GM19395 (cell line): ENCODE measurements at regions not wholly inside any gene's neighbourhood (a gene's known extent, or its start where the extent isn't known, plus 50 kb on each side); places are given as distances from the start of the nearest gene placed in this dataset.

Experiments used
- ATAC-seq: cut with Tn5 transposase; IDR thresholded peaks from one replicate; pipeline ENCODE4 v1.9.1; 2021; ENCODE audit warnings: mild to moderate bottlenecking, moderate library complexity; ENCODE audit not compliant: unreplicated experiment

DNA sequence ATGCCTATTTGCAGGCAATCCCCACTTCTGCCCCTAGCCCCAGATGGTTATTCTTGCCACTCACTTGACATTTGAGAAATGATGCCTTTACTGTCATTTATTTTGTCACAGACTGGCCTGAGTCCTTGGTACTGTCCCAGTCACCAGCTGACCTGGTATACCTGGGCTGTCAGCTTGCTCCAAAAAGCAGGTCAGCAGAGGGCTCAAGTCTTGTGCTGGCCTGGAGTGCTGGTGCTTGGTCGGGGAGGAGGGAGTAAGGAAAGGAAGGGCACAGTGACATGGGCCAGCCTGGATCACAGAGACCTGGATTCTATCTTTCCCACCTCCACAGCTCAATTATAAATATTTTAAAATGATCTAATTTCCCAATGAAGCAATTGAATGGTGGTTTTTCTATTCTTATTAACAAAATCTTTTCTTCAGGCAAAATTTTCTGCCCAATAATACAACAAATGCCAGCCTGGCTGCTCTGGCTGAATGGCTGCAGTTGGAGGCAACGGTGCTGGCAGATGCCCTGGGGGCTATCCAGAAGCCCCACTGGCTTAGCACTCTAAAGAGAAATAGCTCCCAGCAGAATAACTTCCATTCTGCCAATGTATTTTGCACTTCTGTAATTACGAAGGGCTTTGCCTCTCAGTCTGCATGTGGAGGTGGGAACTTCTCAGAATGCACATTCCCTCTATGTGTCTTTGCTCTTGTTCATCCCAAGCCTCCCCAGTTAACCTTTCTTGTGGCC is 160.6 kb downstream of the GADD45G start:
- ATAC-seq: no peak

DNA sequence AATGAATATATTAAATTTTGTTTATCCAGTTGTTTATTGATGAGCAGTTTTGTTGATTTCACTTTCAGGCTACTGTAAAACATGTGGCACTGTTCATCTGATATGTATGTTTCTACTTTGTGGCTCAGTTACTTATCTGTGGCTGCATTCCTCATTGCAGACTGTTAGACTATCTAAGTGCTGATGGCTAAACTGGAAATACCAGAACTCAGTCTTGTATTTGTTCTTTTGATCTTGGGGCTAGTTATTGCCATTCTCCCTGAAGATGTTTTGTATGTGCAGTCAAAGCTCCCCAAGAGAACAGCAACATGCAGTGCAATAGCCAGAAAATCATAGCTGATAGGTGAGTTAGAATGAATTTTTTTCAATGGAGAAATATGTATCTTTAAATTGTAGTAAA is 162.2 kb downstream of the GADD45G start:
- ATAC-seq: no peak

DNA sequence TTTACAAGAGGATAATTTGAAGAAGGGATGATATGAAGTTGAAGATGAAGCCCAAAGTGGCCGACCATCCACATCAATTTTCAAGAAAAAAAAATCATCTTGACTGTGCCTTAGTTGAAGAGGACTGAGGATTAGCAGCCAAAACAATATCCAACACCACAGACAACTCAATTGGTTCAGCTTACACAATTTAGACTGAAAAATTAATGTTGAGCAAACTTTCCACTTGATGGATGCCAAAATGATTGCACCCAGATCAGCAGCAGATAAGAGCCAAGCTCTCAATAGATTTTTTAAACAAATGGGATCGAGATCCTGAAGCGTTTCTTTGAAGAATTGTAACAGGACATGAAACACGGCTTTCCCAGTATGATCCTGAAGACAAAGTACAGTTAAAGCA is 163.2 kb downstream of the GADD45G start:
- ATAC-seq: no peak

DNA sequence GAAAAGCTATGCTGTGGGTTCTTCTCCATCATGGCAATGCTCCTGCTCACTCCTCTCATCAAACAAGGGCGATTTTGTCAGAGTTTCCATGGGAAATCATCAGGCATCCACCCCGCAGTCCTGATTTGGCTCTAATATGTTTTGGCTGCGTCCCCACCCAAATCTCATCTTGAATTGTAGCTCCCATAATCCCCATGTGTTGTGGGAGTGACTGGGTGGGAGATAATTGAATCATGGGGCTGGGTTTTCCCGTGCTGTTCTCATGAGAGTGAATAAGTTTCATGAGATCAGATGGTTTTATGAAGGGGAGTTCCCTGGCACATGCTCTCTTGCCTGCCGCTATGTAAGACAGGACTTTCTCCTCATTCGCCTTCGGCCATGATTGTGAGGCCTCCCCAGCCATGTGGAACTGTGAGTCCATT is 163.8 kb downstream of the GADD45G start:
- no peak for ATAC-seq

DNA sequence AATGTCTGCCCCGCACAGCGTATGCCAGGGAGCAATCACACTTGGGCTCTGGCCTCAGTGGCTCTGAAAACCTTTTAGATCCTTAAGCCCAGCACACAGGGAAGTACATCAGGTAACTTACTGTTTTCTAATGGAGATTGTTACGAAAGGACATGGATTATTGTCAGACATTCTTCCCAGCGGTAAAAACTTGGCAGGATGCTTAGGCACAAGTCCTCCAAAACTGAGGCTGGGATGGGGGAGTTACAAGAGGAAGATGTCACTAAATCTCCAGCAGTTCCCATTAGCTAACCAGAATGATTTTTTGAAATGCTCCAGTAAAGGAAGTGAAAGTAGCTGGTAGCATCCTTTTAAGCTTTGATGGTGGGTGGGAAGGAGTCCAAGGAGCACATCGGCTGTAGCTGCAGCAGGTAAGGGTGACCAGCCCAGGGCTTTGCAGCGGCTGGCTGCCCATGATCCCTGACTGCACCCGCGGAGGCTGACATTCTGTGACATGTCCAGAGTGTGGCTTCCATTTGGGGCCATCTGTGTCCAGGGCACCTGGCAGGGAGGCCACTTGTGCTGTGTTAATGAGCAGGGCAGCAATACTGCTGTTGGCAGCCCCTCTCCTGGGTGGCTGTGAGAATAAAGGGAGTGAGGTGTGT is 165.8 kb downstream of the GADD45G start:
- ATAC-seq: no peak

DNA sequence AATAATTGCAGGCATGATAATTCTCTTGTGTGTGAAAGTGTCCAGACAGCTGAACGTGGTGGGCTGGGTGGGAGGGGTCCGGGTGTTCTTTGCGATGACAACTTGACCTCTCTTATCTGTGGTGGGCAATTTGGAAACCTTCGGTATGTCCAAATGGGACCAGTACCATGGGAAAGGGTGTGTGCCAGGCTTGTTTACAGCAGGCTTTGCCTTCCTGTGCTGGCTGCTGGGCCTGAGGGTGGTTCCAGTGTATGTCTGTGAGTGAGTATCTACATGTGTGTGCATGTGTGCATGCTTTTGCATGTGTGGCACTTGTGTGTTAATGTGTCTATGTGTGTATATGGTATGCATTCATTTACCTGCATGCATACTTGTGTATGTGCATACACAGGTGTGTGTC is 166.4 kb downstream of the GADD45G start:
- no peak for ATAC-seq

DNA sequence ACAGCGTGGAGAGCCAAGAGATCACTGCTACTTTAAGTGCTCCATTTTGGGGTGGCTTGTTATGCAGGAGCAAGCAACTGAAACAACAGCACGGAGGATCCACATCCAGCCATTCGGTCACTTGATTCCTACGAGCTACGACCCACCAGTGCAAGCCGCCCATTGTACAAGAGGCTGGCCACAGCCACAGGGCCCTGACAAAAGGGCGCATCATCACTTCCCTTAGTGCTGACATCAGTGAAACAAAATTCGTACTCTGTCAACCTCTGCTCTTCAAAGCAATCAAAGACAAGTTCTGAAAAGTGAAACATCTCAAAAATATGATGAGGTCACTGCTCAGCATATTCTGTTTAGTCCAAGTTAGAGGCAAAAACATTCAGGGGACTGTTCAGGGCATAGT is 168.4 kb downstream of the GADD45G start:
- ATAC-seq: no peak

DNA sequence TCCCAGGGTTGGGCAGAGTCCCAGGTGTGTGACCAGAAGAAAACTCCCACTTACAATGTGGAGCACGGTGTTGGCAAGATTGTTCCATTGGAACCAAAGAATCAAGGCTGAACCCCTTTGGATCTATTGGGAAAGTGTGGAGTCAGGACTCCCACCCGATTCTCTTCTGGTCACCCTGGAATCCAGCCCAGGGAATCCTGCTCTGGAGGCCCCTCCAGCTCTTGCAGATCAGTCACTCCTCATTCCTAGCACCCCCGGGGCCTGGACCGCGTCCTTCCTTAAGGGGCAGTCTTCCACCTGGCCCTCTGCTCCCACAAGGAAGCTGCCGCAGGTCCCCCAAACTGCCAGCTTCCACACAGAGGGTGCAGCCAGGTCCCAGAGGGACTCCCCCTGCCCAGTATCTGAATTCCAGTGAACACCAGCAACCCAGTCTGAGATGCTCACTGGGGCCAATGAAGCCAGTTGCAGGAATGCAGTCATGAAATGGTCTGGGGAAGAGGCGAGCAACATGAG is 170.1 kb downstream of the GADD45G start:
- no peak for ATAC-seq

DNA sequence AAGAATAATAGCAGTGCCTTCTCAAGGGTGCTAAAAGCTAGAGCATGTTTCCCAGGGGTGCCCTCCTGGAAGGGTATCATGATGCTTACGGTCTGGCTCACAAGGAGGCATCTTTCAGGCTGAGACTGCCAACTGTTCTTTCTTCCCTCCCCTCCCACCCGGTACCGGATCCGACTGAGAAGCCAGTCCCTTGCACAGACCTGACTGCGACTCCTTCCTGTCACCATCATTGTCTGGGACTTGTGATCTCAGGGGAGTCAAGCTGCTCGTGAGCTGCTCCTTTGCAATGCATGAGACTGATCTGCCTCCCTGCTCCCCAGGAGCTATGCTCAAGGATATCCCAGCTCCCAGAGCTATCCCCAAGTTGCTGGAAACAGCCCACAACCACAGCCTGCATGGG is 170.8 kb downstream of the GADD45G start:
- no peak for ATAC-seq

DNA sequence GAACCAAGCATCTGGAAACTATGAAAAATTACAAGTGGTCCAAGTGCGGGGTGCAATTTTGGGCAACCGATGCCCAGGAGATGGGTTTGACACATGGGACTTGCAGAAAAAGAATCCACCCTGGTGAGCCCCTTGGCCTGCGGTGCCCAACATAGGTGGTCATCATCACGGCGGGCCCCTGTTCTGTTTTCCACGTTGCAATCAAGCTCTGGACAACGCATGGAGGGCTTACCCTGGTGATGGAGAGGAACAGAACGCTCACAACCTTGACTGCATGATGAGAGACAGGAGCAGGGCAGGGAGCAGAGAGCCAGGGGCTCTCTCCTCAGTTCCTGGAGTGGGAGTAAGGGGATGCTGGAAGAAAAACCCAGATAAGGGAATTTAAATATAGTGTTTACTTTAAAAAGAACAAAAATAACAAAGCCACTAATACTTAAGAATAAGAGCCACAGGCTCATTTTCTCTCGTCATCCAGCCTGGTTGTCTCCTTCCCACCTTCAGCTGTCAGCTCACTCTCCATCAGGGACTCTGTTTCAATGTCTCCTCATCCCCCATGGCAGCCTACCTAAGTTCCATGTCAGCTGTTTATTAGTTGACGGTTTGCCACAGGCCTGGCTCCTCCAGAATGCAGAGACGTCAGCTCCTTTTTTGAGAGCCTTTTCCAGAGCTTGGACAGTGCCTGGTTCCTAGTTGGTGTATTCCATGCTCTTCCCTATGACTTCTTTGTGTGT is 172.1 kb downstream of the GADD45G start:
- ATAC-seq: no peak

DNA sequence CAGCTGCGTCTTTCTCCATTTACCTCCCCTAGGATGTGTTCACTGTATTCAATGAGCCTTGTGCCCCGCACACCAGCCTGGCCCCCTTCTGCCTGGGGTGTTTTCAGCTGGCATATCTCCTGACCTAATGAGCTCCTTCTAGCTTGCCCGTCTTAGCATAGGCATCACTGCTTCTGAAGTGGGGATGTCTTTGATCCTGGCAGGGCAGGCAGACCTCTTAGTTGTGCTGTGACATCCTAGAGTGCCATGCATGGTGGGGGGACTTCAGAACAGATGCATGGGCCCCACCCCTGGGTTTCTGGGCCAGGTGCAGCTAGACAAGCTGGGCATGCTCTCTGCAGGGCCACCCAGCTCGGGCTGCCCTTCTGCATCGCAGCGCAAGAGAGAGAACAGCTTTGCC is 172.7 kb downstream of the GADD45G start:
- ATAC-seq: no peak

DNA sequence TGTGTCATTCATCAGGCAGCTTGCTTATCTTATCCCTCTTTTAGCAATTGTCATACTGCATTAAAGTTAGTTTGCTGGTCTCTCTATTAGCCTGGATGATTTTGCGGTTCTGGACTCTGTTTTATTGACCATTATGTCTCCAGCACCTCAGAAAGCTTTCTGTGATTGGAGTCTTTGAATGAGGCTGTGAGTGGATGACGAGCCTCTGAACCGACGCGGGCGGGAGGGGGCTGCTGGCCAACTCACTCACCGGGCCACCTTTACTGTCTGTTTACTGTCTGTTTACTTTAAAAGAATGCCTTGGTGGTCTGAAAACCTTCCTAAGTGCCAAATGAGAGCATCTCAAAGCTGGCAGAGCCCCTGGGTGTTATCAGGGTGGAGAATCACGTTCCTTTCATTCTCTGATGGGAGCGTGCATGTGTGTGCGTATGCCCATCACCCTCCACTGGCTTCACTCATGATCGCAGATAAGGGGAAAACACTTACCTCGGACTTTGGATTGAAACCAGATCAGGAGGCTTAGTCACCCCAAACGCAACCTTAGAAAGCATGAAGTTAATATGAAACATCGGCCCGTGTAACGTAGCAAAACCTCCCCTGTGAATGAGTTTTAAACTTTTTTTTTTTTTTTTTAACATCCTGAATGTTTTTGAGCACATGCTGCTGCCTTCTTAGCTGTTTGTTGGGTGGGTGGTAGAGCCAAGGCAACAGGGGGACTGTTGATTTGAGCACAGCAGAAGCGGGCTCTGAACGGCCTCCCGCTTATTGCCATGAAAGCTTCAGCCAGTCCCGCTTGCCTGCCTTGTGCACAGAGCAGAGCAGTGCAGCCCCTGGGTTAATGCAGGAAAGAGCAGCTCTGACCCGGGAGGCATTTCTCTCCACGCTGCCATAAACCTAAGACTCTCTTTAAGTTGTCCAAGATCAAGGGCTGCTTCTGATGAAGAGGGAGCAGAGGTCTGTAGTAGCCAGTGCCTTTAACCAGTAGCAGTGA is 173.6 kb downstream of the GADD45G start:
- ATAC-seq: no peak

DNA sequence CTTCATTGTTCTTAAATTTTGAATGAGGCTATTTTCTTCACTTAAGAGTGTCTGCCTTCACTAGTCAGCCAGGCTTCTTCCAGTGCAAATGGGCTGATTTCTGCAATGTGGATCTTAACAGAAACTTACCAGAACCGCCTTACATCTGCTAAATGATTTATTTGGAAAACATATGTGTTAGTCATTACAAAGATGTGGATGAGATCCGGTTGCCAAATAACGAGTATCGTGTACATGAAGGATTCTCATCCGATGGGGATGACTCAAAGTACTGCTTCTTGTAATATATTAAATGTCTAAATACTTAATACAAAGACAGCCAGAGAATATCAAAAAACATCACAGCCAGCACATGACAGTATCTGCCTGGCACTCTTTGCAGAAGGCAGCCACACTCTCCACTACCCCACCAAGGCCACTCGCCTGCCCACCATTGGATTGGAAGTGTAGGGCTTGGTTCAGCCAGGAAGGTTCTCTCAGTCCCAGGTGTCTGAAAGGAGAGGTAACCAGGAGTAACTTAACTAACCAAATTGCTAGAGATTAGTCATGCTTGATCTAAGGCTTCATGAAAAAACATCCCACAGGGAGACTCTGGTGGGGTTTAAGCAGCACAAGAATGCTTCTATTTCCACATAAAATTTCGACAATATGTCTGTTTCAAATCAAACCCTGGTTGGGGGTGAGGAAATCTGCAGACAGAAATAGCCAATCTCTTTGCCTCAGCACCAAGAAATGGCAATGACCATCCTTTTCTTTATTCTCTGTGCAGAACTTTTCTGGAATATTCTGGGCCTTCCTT is 174.8 kb downstream of the GADD45G start:
- no peak for ATAC-seq

DNA sequence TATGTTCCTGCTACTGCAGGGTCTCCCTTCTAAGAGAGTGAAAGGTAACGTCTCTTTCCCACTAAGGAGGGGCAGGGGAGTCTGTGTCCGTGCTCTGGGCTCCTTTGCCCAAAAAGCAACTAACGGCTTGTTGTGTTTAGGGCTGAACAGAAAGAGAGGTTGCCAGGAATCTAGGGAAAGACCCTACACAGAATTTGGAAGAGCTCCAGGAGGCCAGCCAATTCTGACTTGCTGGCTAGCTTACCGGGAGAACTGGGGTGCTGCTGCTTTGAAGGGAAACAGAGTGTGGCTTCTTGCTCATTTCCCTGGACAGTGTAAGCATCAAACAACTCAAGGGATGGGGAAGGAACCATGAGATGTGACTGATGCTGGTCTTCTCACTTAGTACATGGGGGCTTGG is 176.1 kb downstream of the GADD45G start:
- no peak for ATAC-seq

DNA sequence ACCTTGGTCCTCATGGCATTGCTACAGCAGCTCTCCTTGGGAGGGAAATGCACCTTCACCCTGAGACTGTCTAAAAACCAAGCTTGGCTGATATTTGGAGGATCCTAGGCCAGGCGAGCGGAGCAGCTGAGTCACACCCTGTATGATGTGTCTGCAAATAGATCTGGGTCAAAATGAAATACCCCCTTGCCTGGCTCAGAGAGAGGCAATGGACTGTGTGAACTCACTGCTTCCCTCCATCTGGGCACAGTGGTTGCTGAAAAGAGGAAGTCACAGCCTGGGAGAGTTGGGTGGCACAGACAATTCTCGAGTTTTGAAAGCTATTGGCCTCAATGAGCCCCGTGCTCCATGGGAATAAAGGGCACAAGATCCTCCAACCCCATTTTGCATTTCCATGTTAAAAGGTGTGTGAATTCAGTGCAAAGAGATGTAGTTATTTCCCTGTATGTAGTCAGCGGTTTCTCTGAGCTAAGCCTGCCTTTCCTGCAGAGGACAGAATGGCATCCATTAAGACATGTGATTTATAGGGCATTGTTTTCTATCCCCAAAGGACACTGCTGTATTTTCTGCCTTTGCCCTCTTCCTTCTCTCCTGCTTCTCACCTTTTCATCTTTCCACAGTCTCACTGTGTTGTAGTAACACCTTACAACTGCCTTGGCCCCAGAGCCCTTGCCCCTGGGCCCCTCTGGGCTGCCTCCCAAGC is 177.2 kb downstream of the GADD45G start:
- peak; percentile 77 for ATAC-seq

DNA sequence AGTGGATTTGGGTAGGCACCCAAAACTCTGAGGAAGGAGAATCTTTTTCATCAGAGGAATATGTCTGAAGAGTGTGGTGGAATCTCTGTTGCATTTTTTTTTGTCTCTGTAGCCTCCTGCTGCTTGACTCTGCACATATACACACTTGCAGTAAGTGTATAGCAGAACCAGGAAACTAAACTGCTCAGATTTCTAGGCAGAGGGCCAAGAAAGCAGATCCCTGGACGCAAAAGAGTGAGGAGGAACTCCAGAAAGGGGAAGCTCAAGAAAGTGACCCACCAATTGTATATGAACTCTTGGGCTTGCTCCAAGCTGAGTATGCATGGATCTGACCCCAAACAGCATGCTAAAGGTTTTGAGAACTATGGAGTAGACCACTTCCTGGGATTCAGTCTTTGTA is 181.8 kb downstream of the GADD45G start:
- no peak for ATAC-seq

DNA sequence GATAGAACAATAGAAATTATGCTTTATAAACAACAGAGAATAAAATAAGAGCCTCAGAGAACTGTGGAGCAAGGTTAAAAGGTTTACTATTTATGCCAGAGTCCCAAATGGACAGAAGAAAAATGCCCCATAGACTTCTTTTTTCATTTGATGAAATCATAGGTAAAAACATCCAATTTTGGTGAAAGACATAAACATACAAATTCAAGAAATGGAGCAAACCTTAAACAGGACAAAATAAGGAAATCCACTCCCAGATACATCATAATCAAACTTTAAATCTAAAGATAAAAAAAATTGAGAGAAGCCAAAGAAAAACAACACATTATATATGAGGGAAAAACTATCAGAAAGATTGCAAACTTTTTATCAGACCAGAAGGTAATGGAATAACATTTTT is 182.8 kb downstream of the GADD45G start:
- no peak for ATAC-seq

DNA sequence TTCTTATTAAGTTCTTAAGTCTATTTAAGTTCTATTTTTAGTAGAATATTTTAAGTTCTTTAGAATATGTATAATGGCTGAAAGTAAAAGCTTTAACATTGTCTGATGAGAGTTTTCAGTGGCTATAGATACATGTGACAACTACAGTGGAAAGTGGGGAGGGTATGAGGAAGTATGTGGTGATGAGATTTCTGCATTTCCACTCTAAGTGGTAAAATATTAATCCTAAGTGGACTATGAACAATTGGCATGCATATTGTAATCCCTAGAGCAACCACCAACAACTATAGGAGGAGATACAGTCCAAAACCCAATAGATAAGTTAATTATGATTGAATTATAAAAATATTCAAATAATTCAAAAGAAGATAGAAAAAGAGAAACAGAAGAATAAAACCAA is 183.6 kb downstream of the GADD45G start:
- ATAC-seq: no peak

DNA sequence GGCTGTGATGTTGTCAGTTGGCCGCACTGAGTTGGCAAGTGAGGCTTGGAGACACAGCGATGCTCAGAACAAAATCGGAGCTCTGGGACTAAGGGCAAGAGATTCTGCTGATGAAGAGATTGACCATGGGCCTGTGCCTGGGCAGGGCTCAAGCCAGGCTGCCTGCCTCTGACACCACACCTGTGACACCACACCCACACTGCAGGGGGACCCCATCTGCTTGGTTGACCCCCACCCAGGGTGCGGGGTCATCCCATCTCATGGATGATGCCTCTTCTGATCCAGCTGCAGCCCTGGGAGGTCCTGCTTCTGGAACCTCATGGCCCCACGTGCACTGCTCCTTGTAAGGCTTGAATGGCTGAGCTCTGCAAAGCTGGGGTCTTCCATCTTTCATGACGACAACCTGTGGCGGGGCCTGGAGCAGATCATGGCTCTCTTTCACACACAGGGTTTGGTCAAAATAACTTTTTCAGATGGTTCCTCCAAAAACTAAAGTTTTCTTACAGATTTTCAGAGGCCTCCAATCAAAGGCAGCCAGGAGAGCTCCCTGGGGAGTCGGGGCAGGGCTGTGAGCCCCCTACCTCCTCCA is 185.2 kb downstream of the GADD45G start:
- no peak for ATAC-seq
